Neuronal stem cell (in vitro differentiated cells): ENCODE measurements at regions not wholly inside any gene's neighbourhood (a gene's known extent, or its start where the extent isn't known, plus 50 kb on each side); places are given as distances from the start of the nearest gene placed in this dataset.

Experiments
- DNase-seq: peaks from one replicate; pipeline ENCODE4 v3.0.0-alpha.2; 2013; ENCODE audit warnings: low spot score
- H2AFZ ChIP-seq: one replicate; pipeline ENCODE4 v1.6.1; 2013; ENCODE audit warnings: mild to moderate bottlenecking, low read length, inconsistent platforms
- H2AK5ac ChIP-seq: 2 replicates; pipeline ENCODE4 v1.6.1; 2013; ENCODE audit warnings: low read depth, mild to moderate bottlenecking, inconsistent platforms, low read length, moderate library complexity, mixed read lengths
- H2BK120ac ChIP-seq: 2 replicates; pipeline ENCODE4 v1.6.1; 2013; ENCODE audit warnings: low read depth, mild to moderate bottlenecking, inconsistent platforms, low read length, moderate library complexity, mixed read lengths
- H2BK12ac ChIP-seq: one replicate; pipeline ENCODE4 v1.6.1; 2013; ENCODE audit warnings: low read length, inconsistent platforms
- H2BK15ac ChIP-seq: 2 replicates; pipeline ENCODE4 v1.6.1; 2013; ENCODE audit warnings: mild to moderate bottlenecking, low read length, inconsistent platforms, mixed read lengths
- H2BK5ac ChIP-seq: one replicate; pipeline ENCODE4 v1.6.1; 2013; ENCODE audit warnings: inconsistent platforms, mild to moderate bottlenecking, low read length, moderate library complexity
- H3K14ac ChIP-seq: one replicate; pipeline ENCODE4 v1.6.1; 2013; ENCODE audit warnings: low read length, inconsistent platforms
- H3K18ac ChIP-seq: 2 replicates; pipeline ENCODE4 v1.6.1; 2013; ENCODE audit warnings: low read length, inconsistent platforms
- H3K23ac ChIP-seq: 2 replicates; pipeline ENCODE4 v1.6.1; 2013; ENCODE audit warnings: low read depth, mild to moderate bottlenecking, mixed read lengths, low read length, inconsistent platforms; ENCODE audit not compliant: poor library complexity
- H3K27ac ChIP-seq: replicated peaks from 3 replicates; pipeline ENCODE4 v1.5.1; 2013; ENCODE audit warnings: low read length, inconsistent platforms
- H3K27me3 ChIP-seq, 3 experiments: 2 replicates each; pipeline ENCODE4 v1.6.1; 2013; ENCODE audit warnings: low read length in 3 of 3, mild to moderate bottlenecking in 2 of 3, inconsistent platforms in 1 of 3, low read depth in 1 of 3, mixed read lengths in 1 of 3, moderate library complexity in 1 of 3; ENCODE audit not compliant: control insufficient read depth in 3 of 3, insufficient read depth in 3 of 3
- H3K36me3 ChIP-seq, 2 donors: replicated peaks in 1 of 2; 2 replicates each; pipeline ENCODE4 v1.6.1; 2013; ENCODE audit warnings: low read length in 2 of 2; ENCODE audit not compliant: control insufficient read depth in 2 of 2, insufficient read depth in 2 of 2
- H3K4ac ChIP-seq: 2 replicates; pipeline ENCODE4 v1.6.1; 2013; ENCODE audit warnings: inconsistent platforms, mild to moderate bottlenecking, low read length, moderate library complexity
- H3K4me1 ChIP-seq, 2 donors: 1 replicate in 1 of 2; 2 replicates in 1 of 2; pipeline ENCODE4 v1.6.1; 2013; ENCODE audit warnings: low read length in 2 of 2, low read depth in 1 of 2; ENCODE audit not compliant: control insufficient read depth in 2 of 2, insufficient read depth in 1 of 2
- H3K4me2 ChIP-seq: one replicate; pipeline ENCODE4 v1.6.1; 2013; ENCODE audit warnings: mild to moderate bottlenecking, low read length, inconsistent platforms; ENCODE audit not compliant: insufficient read depth, poor library complexity, severe bottlenecking
- H3K4me3 ChIP-seq, 2 donors: 2 replicates each; pipeline ENCODE4 v1.5.1; 2013; ENCODE audit warnings: low read length in 2 of 2, mild to moderate bottlenecking in 2 of 2, inconsistent platforms in 1 of 2, moderate library complexity in 1 of 2
- H3K79me1 ChIP-seq: one replicate; pipeline ENCODE4 v1.6.1; 2013; ENCODE audit warnings: low read depth, mild to moderate bottlenecking, inconsistent platforms, low read length, moderate library complexity
- H3K9ac ChIP-seq: one replicate; pipeline ENCODE4 v1.6.1; 2013; ENCODE audit warnings: mild to moderate bottlenecking, low read depth, low read length, inconsistent platforms; ENCODE audit not compliant: poor library complexity
- H3K9me3 ChIP-seq, 2 donors: replicated peaks in 1 of 2; 2 replicates each; pipeline versions ENCODE3 to v1.6.1; 2013; ENCODE audit warnings: low read length in 2 of 2, mild to moderate bottlenecking in 2 of 2, inconsistent platforms in 1 of 2, low read depth in 1 of 2, mixed read lengths in 1 of 2, moderate library complexity in 1 of 2; ENCODE audit not compliant: control insufficient read depth in 2 of 2, insufficient read depth in 1 of 2
- H4K8ac ChIP-seq: one replicate; pipeline ENCODE4 v1.6.1; 2013; ENCODE audit warnings: low read depth, mild to moderate bottlenecking, inconsistent platforms, low read length, moderate library complexity
- H4K91ac ChIP-seq: one replicate; pipeline ENCODE4 v1.6.1; 2013; ENCODE audit warnings: low read length, low read depth, mild to moderate bottlenecking, inconsistent platforms; ENCODE audit not compliant: poor library complexity
- WGBS, 2 donors: extraction: QIAGEN DNeasy Blood & Tissue Kit; methylation state at CpG; one replicate each; pipeline ENCODE4 v1.1.7; 2013; ENCODE audit warnings: missing lambda C conversion rate in 2 of 2, mixed read lengths in 1 of 2; ENCODE audit not compliant: insufficient read length in 2 of 2, insufficient replicate concordance in 1 of 2; ENCODE audit errors: extremely low coverage in 2 of 2; 5-methylcytosine and 5-hydroxymethylcytosine counted together

- Histone ChIP-seq H3K27me3 (no peaks in the 10 kb centered on the region), H3K23ac (no peak overlapping the region), H3K4me1 (no peaks in the 10 kb centered on the region), H2BK5ac (no peak overlapping the region), H3K9me3 (no peaks in the 10 kb centered on the region), H3K79me1 (no peaks in the 10 kb centered on the region), H4K91ac (no peak overlapping the region), H4K8ac (no peak overlapping the region), H3K4me2 (no peak overlapping the region), H3K36me3 (no peaks in the 10 kb centered on the region), H3K27ac (no peak overlapping the region), H2BK12ac (no peak overlapping the region), H3K9ac (no peak overlapping the region), H3K4ac (no peak overlapping the region), H2BK120ac (no peak overlapping the region), H3K14ac (no peak overlapping the region), H3K18ac (no peak overlapping the region), H2BK15ac (no peak overlapping the region), H3K4me3 (no peak overlapping the region), H2AFZ (no peak overlapping the region), H2AK5ac (no peak overlapping the region)
- WGBS, 2 donors = no CpG with 5 or more reads among the region's 4 CpGs
- DNase-seq = no peak
Measured at GRCh38 chr6:79431537-79431933, 105.7 kb downstream of the LCA5 start.

- DNase-seq = no peak
- Histone ChIP-seq H3K9me3 (no peaks in the 10 kb centered on the region), H2AFZ (no peak overlapping the region), H3K14ac (no peak overlapping the region), H4K91ac (no peak overlapping the region), H3K4ac (no peak overlapping the region), H2BK15ac (no peak overlapping the region), H3K4me2 (no peak overlapping the region), H3K18ac (peak overlapping the region; percentile 11), H3K27ac (no peak overlapping the region), H2AK5ac (no peak overlapping the region), H3K4me1 (no peaks in the 10 kb centered on the region), H3K36me3 (no peaks in the 10 kb centered on the region), H3K27me3 (no peaks in the 10 kb centered on the region), H2BK12ac (no peak overlapping the region), H3K79me1 (no peaks in the 10 kb centered on the region), H3K23ac (no peak overlapping the region), H3K9ac (no peak overlapping the region), H2BK5ac (no peak overlapping the region), H2BK120ac (no peak overlapping the region), H3K4me3 (no peak overlapping the region), H4K8ac (no peak overlapping the region)
- no CpG with 5 or more reads among the region's 13 CpGs for WGBS, 2 donors
Measured at GRCh38 chr6:79430913-79431536, 106.2 kb downstream of the LCA5 start.

GRCh38 chr6:79427721-79428120 lies 109.5 kb downstream of the LCA5 start:
- Histone ChIP-seq H3K18ac (no peak overlapping the region), H3K14ac (no peak overlapping the region), H3K4me2 (no peak overlapping the region), H2AK5ac (no peak overlapping the region), H2BK15ac (no peak overlapping the region), H3K27ac (no peak overlapping the region), H3K4ac (no peak overlapping the region), H3K4me1 (no peaks in the 10 kb centered on the region), H2AFZ (no peak overlapping the region), H2BK5ac (no peak overlapping the region), H3K79me1 (no peaks in the 10 kb centered on the region), H3K27me3 (no peaks in the 10 kb centered on the region), H3K4me3 (no peak overlapping the region), H3K9ac (no peak overlapping the region), H2BK12ac (no peak overlapping the region), H3K23ac (no peak overlapping the region), H3K9me3 (no peaks in the 10 kb centered on the region), H4K91ac (no peak overlapping the region), H3K36me3 (no peaks in the 10 kb centered on the region), H2BK120ac (no peak overlapping the region), H4K8ac (no peak overlapping the region)
- no peak for DNase-seq
- WGBS, 2 donors = no CpG with 5 or more reads among the region's 2 CpGs

- Histone ChIP-seq H3K36me3 (no peaks in the 10 kb centered on the region), H2BK15ac (no peak overlapping the region), H4K8ac (no peak overlapping the region), H3K14ac (no peak overlapping the region), H3K4me2 (no peak overlapping the region), H2BK120ac (no peak overlapping the region), H3K27ac (no peak overlapping the region), H2BK5ac (no peak overlapping the region), H3K9ac (no peak overlapping the region), H2AK5ac (no peak overlapping the region), H3K79me1 (no peaks in the 10 kb centered on the region), H3K27me3 (no peaks in the 10 kb centered on the region), H4K91ac (no peak overlapping the region), H3K23ac (no peak overlapping the region), H3K18ac (no peak overlapping the region), H3K4me3 (no peak overlapping the region), H2BK12ac (no peak overlapping the region), H2AFZ (no peak overlapping the region), H3K4ac (no peak overlapping the region), H3K4me1 (no peaks in the 10 kb centered on the region), H3K9me3 (no peaks in the 10 kb centered on the region)
- DNase-seq = no peak
- WGBS, 2 donors = no CpG with 5 or more reads among the region's 5 CpGs
Measured at GRCh38 chr6:79426625-79427278, 110.5 kb downstream of the LCA5 start.
